MM.1S (cell line): ENCODE measurements at regions not wholly inside any gene's neighbourhood (a gene's known extent, or its start where the extent isn't known, plus 50 kb on each side); places are given as distances from the start of the nearest gene placed in this dataset.

Source experiments
- EZH2 ChIP-seq: fragments of 300-600 bp; sonication (generic); optimal IDR thresholded peaks from 2 replicates; pipeline ENCODE3; 2017; ENCODE audit warnings: low read depth, mild to moderate bottlenecking, antibody characterized with exemption, low read length, mixed read lengths
- EZH2phosphoT487 ChIP-seq: fragments of 300-600 bp; sonication (generic); IDR thresholded peaks from 2 replicates; pipeline ENCODE4 v1.6.1; 2018; ENCODE audit warnings: antibody characterized with exemption, low read length
- TF ChIP-seq, protein P1 (sequence below): fragments of 300-600 bp; sonication (generic); IDR thresholded peaks from 2 replicates; pipeline ENCODE4 v1.5.1; 2016; ENCODE audit warnings: antibody characterized with exemption, low read length, mixed read lengths

DNA sequence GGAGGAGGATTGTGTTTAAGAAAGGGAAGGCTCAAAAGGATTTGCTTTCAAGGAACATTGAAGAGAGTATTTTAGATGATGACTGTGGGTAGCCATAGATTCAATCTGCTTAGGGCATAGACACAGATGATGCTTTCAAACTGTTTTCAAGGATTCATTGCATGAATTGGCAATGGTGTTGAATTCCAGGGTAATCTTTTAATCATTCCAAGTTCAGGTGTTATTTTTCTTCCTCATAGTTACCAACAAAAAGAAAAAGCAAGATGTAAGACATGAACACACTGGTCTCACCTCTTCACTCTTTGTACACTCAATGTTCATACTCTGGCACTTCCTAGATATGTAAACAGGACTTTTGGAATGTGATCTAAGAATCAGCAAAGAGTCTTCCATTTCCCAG, 167.0 kb upstream of the RHOBTB1 start:
- no peak for TF ChIP-seq EZH2
- TF ChIP-seq, protein P1, sequence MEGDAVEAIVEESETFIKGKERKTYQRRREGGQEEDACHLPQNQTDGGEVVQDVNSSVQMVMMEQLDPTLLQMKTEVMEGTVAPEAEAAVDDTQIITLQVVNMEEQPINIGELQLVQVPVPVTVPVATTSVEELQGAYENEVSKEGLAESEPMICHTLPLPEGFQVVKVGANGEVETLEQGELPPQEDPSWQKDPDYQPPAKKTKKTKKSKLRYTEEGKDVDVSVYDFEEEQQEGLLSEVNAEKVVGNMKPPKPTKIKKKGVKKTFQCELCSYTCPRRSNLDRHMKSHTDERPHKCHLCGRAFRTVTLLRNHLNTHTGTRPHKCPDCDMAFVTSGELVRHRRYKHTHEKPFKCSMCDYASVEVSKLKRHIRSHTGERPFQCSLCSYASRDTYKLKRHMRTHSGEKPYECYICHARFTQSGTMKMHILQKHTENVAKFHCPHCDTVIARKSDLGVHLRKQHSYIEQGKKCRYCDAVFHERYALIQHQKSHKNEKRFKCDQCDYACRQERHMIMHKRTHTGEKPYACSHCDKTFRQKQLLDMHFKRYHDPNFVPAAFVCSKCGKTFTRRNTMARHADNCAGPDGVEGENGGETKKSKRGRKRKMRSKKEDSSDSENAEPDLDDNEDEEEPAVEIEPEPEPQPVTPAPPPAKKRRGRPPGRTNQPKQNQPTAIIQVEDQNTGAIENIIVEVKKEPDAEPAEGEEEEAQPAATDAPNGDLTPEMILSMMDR, result no peak
- no peak for TF ChIP-seq EZH2phosphoT487
